HEK293 (cell line): ENCODE measurements at regions not wholly inside any gene's neighbourhood (a gene's known extent, or its start where the extent isn't known, plus 50 kb on each side); places are given as distances from the start of the nearest gene placed in this dataset.

ENCODE experiments used
- CTCF ChIA-PET: fragments of 350-600 bp; formaldehyde crosslinking; extraction: SDS; loops from one replicate; lab custom pipeline; 2021; ENCODE audit warnings: antibody characterized with exemption; lab: Yijun Ruan, JAX
- POLR2A ChIA-PET: fragments of 300-600 bp; formaldehyde crosslinking; extraction: SDS; loops from one replicate; lab custom pipeline; 2020; ENCODE audit warnings: antibody characterized with exemption, inconsistent platforms; lab: Yijun Ruan, JAX
- H3K27ac ChIP-seq: fragments of 200-500 bp; sonication (Bioruptor generic); 2 replicates; pipeline ENCODE4 v1.5.1; 2014; ENCODE audit warnings: low read depth, low read length, control low read depth, inconsistent platforms; ENCODE audit errors: extremely low read depth
- H3K36me3 ChIP-seq, 2 experiments: fragments of 200-500 bp in 1 of 2; sonication (Bioruptor generic) in 1 of 2; 1 replicate in 1 of 2; 2 replicates in 1 of 2; pipeline ENCODE4 v1.5.1; 2014 to 2017; ENCODE audit warnings: inconsistent platforms in 2 of 2, low read length in 2 of 2; ENCODE audit not compliant: control insufficient read depth in 2 of 2, insufficient read depth in 1 of 2
- H3K4me1 ChIP-seq: fragments of 200-500 bp; sonication (Bioruptor generic); 2 replicates; pipeline ENCODE4 v1.5.1; 2014; ENCODE audit warnings: mild to moderate bottlenecking, low read length, inconsistent platforms; ENCODE audit not compliant: control insufficient read depth, insufficient read depth
- H3K4me3 ChIP-seq: 2 replicates; pipeline ENCODE4 v1.5.1; 2011; ENCODE audit warnings: low read depth, mild to moderate bottlenecking, control low read depth, low read length, moderate library complexity
- H3K9me3 ChIP-seq: fragments of 200-500 bp; sonication (Bioruptor generic); 2 replicates; pipeline ENCODE4 v1.5.1; 2014; ENCODE audit warnings: low read depth, low read length, inconsistent platforms; ENCODE audit not compliant: control insufficient read depth, insufficient read depth
- BCL11A ChIP-seq: fragments of 450-650 bp; formaldehyde crosslinking; IDR thresholded peaks from 2 replicates; pipeline ENCODE4 v1.5.1; 2016; ENCODE audit warnings: low read depth, missing biosample characterization, missing genetic modification characterization
- FEZF1 ChIP-seq: fragments of 450-650 bp; formaldehyde crosslinking; IDR thresholded peaks from 2 replicates; pipeline ENCODE4 v1.5.1; 2016; ENCODE audit warnings: missing biosample characterization, missing genetic modification characterization
- GLIS1 ChIP-seq: fragments of 450-650 bp; formaldehyde crosslinking; IDR thresholded peaks from 2 replicates; pipeline ENCODE4 v1.5.1; 2016; ENCODE audit warnings: missing biosample characterization, missing genetic modification characterization
- KLF7 ChIP-seq: fragments of 450-650 bp; formaldehyde crosslinking; IDR thresholded peaks from 2 replicates; pipeline ENCODE4 v1.5.1; 2016; ENCODE audit warnings: missing biosample characterization, missing genetic modification characterization, borderline replicate concordance
- MYNN ChIP-seq: fragments of 450-650 bp; formaldehyde crosslinking; IDR thresholded peaks from 2 replicates; pipeline ENCODE4 v1.5.1; 2016; ENCODE audit warnings: missing biosample characterization, missing genetic modification characterization, borderline replicate concordance
- PRDM2 ChIP-seq: fragments of 450-650 bp; formaldehyde crosslinking; IDR thresholded peaks from 2 replicates; pipeline ENCODE4 v1.5.1; 2016; ENCODE audit warnings: missing biosample characterization, missing genetic modification characterization, borderline replicate concordance
- REST ChIP-seq: fragments of 450-650 bp; formaldehyde crosslinking; IDR thresholded peaks from 2 replicates; pipeline ENCODE4 v1.5.1; 2016; ENCODE audit warnings: missing biosample characterization, missing genetic modification characterization
- ZBTB1 ChIP-seq: fragments of 450-650 bp; formaldehyde crosslinking; IDR thresholded peaks from 2 replicates; pipeline ENCODE4 v1.5.1; 2016; ENCODE audit warnings: missing biosample characterization, missing genetic modification characterization
- ZFP37 ChIP-seq: fragments of 450-650 bp; formaldehyde crosslinking; IDR thresholded peaks from 2 replicates; pipeline ENCODE4 v1.5.1; 2016; ENCODE audit warnings: missing biosample characterization, missing genetic modification characterization
- ZNF155 ChIP-seq: fragments of 450-650 bp; formaldehyde crosslinking; IDR thresholded peaks from 2 replicates; pipeline ENCODE4 v1.5.1; 2016; ENCODE audit warnings: missing biosample characterization, missing genetic modification characterization
- ZNF175 ChIP-seq: fragments of 450-650 bp; formaldehyde crosslinking; IDR thresholded peaks from 2 replicates; pipeline ENCODE4 v1.5.1; 2016; ENCODE audit warnings: missing biosample characterization, missing genetic modification characterization
- ZNF302 ChIP-seq: fragments of 450-650 bp; formaldehyde crosslinking; IDR thresholded peaks from 2 replicates; pipeline ENCODE4 v1.5.1; 2016; ENCODE audit warnings: missing biosample characterization, missing genetic modification characterization, low read depth
- ZNF544 ChIP-seq: fragments of 450-650 bp; formaldehyde crosslinking; IDR thresholded peaks from 2 replicates; pipeline ENCODE4 v1.5.0; 2017; ENCODE audit warnings: missing biosample characterization, missing genetic modification characterization
- ZNF561 ChIP-seq: fragments of 450-650 bp; IDR thresholded peaks from 2 replicates; pipeline ENCODE4 v1.5.1; 2018; ENCODE audit warnings: missing biosample characterization, missing genetic modification characterization, borderline replicate concordance
- ZNF701 ChIP-seq: fragments of 450-650 bp; formaldehyde crosslinking; IDR thresholded peaks from 2 replicates; pipeline ENCODE4 v1.5.1; 2016; ENCODE audit warnings: missing biosample characterization, missing genetic modification characterization
- TF ChIP-seq, protein P1 (sequence below): fragments of 450-650 bp; formaldehyde crosslinking; IDR thresholded peaks from 2 replicates; pipeline ENCODE4 v1.5.1; 2017; ENCODE audit warnings: missing biosample characterization, missing genetic modification characterization

DNA sequence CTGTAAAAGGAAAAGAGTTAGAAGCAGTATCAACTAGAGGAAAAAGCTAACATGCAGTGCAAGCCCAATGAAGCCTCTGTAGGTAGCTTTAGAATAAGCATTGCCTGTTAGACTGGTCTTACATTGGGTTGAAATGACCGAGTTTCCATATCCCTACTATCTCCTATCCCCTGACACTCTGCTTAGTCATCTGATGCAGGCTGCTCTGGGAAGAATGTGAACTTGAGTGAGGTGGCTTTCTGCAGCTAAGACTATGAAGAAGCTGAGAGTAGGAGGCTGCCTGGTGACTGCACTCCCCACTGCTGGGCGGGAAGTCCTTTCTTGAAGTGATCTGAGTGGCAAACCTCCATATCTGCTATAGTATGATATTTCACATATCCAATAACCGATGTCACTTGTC, 64.7 kb downstream of the OXSM start:
- Histone ChIP-seq H3K36me3 (no peaks in the 10 kb centered on the region), H3K27ac (no peak overlapping the region), H3K4me1 (no peaks in the 10 kb centered on the region), H3K4me3 (no peak overlapping the region), H3K9me3 (no peaks in the 10 kb centered on the region)
- ChIA-PET CTCF (interaction anchor here (0.7 to 5.9 kb wide), 4 partner anchors 31 to 215 kb away, joined by 3 to 55 read pairs (median 3); no protein-coding TSS in a partner anchor), POLR2A (no interaction called here)
- TF ChIP-seq PRDM2 (tag by site-specific recombination), result no peak
- TF ChIP-seq REST (tag by site-specific recombination), result no peak
- no peak for TF ChIP-seq BCL11A (tag by site-specific recombination)
- TF ChIP-seq, protein P1, sequence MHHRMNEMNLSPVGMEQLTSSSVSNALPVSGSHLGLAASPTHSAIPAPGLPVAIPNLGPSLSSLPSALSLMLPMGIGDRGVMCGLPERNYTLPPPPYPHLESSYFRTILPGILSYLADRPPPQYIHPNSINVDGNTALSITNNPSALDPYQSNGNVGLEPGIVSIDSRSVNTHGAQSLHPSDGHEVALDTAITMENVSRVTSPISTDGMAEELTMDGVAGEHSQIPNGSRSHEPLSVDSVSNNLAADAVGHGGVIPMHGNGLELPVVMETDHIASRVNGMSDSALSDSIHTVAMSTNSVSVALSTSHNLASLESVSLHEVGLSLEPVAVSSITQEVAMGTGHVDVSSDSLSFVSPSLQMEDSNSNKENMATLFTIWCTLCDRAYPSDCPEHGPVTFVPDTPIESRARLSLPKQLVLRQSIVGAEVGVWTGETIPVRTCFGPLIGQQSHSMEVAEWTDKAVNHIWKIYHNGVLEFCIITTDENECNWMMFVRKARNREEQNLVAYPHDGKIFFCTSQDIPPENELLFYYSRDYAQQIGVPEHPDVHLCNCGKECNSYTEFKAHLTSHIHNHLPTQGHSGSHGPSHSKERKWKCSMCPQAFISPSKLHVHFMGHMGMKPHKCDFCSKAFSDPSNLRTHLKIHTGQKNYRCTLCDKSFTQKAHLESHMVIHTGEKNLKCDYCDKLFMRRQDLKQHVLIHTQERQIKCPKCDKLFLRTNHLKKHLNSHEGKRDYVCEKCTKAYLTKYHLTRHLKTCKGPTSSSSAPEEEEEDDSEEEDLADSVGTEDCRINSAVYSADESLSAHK (tag by site-specific recombination), result no peak
- TF ChIP-seq FEZF1, result no peak
- TF ChIP-seq MYNN (tag by site-specific recombination), result no peak
- TF ChIP-seq ZNF155, result no peak
- TF ChIP-seq ZNF701 (tag by site-specific recombination), result no peak
- no peak for TF ChIP-seq ZNF561 (tag by site-specific recombination)
- TF ChIP-seq GLIS1 (tag by site-specific recombination), result no peak
- no peak for TF ChIP-seq ZNF175 (tag by site-specific recombination)
- TF ChIP-seq KLF7, result no peak
- TF ChIP-seq, all 188 proteins: peak for 0

DNA sequence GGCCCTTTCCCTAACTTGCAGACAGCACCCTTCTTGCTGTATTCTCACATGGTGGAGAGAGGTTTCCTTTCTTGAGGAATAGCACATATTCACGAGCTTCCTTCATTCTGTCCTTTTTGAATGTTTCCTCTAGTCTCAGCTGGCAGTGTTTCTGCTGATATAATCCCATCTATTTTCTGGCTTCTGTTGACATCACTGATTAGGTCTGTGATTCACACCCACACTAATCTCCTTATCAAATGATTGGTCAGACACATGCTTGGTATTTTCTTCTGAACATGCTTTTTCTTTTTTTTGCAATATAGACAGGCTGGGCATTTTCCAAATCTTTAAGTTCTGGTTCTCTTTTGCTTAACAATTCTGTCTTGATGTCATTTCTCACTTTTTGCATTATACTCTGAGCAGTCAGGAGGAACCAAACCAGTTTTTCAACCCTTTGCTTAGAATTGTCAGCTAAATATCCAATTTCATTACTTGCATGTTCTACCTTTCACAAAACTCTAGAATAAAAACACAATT, 65.4 kb downstream of the OXSM start:
- CTCF ChIA-PET, result interaction anchor here (0.6 to 5.9 kb wide), 4 partner anchors 10 to 206 kb away, joined by 3 to 55 read pairs (median 10); no protein-coding TSS in a partner anchor
- TF ChIP-seq ZNF544 (tag by site-specific recombination) (no peak), ZBTB1 (no peak), ZNF302 (tag by site-specific recombination) (no peak), ZFP37 (no peak)
- Histone ChIP-seq H3K4me3 (no peak overlapping the region), H3K4me1 (no peaks in the 10 kb centered on the region), H3K36me3 (no peaks in the 10 kb centered on the region), H3K27ac (no peak overlapping the region), H3K9me3 (no peaks in the 10 kb centered on the region)
- POLR2A ChIA-PET, result no interaction called here
